Activated CD4-positive, alpha-beta T cell treated with anti-CD3 and anti-CD28 coated beads, Interleukin-2, amount 10 ng/mL, durations not matched to agents 24 days and 14 days (primary cell): ENCODE measurements at regions not wholly inside any gene's neighbourhood (a gene's known extent, or its start where the extent isn't known, plus 50 kb on each side); places are given as distances from the start of the nearest gene placed in this dataset.
A peak's percentile ranks its signal among the peaks of the same experiment; 100 is the strongest.
"Not testable (repeated sequence)": the region's sequence is repeated elsewhere in the genome, so short reads cannot be mapped to it uniquely, and the experiment has no call there.

ENCODE experiments used
- DNase-seq: peaks from one replicate; pipeline ENCODE4 v3.0.0; 2022
- H3K27ac Mint-ChIP-seq: one replicate; pipeline ENCODE4 v1.8.0; 2022; ENCODE audit warnings: mild to moderate bottlenecking, mixed read lengths
- H3K27me3 Mint-ChIP-seq: one replicate; pipeline ENCODE4 v1.8.0; 2022; ENCODE audit warnings: mixed read lengths
- H3K36me3 Mint-ChIP-seq: one replicate; pipeline ENCODE4 v1.8.0; 2022; ENCODE audit warnings: low read depth, mild to moderate bottlenecking, mixed read lengths
- H3K4me1 Mint-ChIP-seq: one replicate; pipeline ENCODE4 v1.8.0; 2021; ENCODE audit warnings: mixed read lengths
- H3K4me3 Mint-ChIP-seq: one replicate; pipeline ENCODE4 v1.8.0; 2022; ENCODE audit warnings: mild to moderate bottlenecking, moderate library complexity, mixed read lengths
- H3K9me3 Mint-ChIP-seq: one replicate; pipeline ENCODE4 v1.8.0; 2021; ENCODE audit warnings: mixed read lengths
- intact Hi-C: fragments of 100-400 bp; cut with micrococcal nuclease; formaldehyde crosslinking; loops from one replicate; pipeline ENCODE4 v1.15.1; 2023

DNA sequence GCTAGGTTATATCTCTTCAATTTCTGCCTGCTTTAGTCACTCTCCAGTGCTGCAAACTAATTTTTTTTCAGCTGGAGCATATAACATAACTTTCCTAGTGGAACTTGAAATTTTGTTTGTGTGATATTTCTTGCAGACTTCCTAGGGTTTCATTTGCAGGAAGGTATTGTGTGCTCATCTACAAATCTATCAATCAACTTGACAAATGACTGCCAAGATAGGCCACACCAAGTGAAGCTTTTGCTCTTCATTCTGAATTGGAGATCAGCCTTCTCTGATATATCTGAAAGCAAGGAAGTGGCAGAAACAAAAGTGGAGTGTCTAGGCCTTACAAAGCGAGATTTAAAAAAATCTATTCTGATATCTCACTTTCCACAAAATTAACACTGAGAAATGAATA, 551.1 kb upstream of the LRFN5 start:
- H3K9me3 Mint-ChIP-seq, result no peaks in the 10 kb centered on the region
- H3K4me3 Mint-ChIP-seq, result no peak overlapping the region
- H3K36me3 Mint-ChIP-seq, result no peaks in the 10 kb centered on the region
- H3K27ac Mint-ChIP-seq, result no peak overlapping the region
- intact Hi-C loops, result no loop called here
- no peak for DNase-seq
- H3K27me3 Mint-ChIP-seq, result no peaks in the 10 kb centered on the region
- H3K4me1 Mint-ChIP-seq, result no peaks in the 10 kb centered on the region

DNA sequence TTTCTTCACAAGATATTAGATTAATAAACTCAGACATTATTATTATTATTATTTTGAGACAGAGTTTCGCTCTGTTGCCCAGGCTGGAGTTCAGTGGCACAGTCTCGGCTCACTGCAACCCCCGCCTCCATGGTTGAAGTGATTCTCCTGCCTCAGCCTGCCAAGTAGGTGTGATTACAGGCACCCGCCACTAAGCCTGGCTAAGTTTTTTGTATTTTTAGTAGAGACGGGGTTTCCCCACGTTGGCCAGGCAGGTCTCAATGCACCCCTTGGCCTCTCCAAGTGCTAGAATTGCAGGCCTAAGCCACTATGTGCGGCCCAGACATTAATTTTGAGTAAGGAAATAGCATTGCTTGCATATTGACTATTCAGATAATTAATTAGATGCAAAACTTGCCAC, 554.9 kb upstream of the LRFN5 start:
- Mint-ChIP-seq H3K9me3 (no peaks in the 10 kb centered on the region), H3K4me3 (no peak overlapping the region), H3K27ac (no peak overlapping the region), H3K4me1 (no peaks in the 10 kb centered on the region), H3K27me3 (no peaks in the 10 kb centered on the region), H3K36me3 (no peaks in the 10 kb centered on the region)
- no peak for DNase-seq
- intact Hi-C loops, result no loop called here

DNA sequence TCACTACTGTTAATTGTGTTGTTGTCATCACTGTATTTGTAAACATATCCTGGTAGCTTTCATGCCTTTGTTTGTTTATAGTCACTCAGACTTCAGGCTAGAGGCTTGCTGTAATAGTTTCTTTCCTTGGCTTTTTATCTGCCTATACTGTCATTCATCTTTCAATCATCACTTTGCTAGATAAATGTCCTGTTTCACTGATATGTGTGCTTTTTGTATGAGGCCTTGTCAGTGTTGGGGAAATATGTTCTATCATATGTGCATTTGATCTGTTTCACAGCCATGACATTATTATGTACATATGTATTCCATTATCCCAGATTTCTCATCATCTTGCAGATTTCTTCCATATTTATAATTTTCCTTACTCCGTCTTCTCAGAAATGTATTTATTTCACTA, 558.9 kb upstream of the LRFN5 start:
- no peaks in the 10 kb centered on the region for H3K4me1 Mint-ChIP-seq
- no peaks in the 10 kb centered on the region for H3K36me3 Mint-ChIP-seq
- no peaks in the 10 kb centered on the region for H3K9me3 Mint-ChIP-seq
- H3K4me3 Mint-ChIP-seq, result no peak overlapping the region
- DNase-seq, result no peak
- no peaks in the 10 kb centered on the region for H3K27me3 Mint-ChIP-seq
- intact Hi-C loops, result no loop called here
- no peak overlapping the region for H3K27ac Mint-ChIP-seq

DNA sequence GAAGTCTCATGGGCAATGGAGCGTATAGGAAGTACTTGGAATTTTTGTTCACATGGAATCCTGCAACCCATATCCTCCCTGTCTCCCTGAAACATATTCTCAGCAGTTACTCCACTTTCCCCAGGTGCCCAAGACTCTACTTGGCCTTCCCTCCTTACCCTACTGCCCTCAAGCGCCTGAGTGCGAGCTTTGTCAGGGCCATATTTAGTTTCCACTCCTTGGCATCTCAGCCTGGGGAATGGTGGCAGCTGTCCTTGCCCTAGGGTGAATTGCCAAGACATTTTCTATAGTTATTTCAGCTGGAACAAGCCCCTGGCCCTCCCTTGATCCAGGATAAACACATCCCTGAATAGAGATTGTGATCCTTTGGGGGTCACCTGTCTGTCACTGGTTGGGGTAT, 569.3 kb upstream of the LRFN5 start:
- Mint-ChIP-seq H3K4me1 (no peaks in the 10 kb centered on the region), H3K4me3 (no peak overlapping the region), H3K27ac (no peak overlapping the region), H3K36me3 (no peaks in the 10 kb centered on the region), H3K9me3 (peaks cover 6% of the 10 kb centered on the region), H3K27me3 (no peaks in the 10 kb centered on the region)
- intact Hi-C loops, result no loop called here
- no peak for DNase-seq

DNA sequence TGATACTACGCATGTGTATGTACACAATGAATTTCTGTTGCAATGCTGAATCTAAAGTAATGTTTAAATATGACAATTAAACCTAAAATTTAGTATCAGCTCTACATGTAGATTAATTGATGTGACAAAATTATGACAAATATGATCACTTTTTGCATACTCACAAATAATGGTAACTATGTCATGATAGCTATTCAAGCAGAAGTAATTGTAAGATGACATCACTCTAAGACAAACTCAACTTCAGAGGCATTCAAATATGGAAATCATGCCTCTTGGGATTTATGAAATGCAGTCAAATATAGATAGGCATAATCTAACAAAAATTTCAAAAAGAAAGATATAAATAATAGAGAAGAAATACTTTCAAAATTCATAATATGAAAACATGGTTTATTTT, 571.7 kb upstream of the LRFN5 start:
- intact Hi-C loops, result no loop called here
- Mint-ChIP-seq H3K36me3 (no peaks in the 10 kb centered on the region), H3K27me3 (no peaks in the 10 kb centered on the region), H3K27ac (no peak overlapping the region), H3K9me3 (peaks cover 8% of the 10 kb centered on the region), H3K4me1 (no peaks in the 10 kb centered on the region), H3K4me3 (no peak overlapping the region)
- no peak for DNase-seq

DNA sequence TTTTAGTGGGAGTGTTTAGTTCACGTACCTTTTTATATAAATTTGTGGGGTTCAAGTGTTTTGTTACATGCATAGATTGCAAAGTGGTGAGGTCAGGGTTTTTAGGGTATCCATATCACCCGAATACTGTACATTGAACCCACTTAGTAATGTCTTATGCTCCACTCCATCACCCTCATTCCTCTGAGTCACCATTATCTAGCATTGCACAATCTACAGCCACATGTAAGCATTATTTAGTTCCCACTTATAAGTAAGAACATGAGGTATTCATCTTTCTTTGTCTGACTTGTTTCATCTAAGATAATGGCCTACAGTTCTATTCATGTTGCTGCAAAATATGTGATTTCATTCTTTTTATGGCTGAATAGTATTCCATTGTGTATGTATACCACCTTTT, 583.7 kb upstream of the LRFN5 start:
- intact Hi-C loops, result no loop called here
- Mint-ChIP-seq H3K4me1 (no peaks in the 10 kb centered on the region), H3K9me3 (no peaks in the 10 kb centered on the region), H3K4me3 (no peak overlapping the region), H3K27ac (no peak overlapping the region), H3K27me3 (no peaks in the 10 kb centered on the region), H3K36me3 (no peaks in the 10 kb centered on the region)
- no peak for DNase-seq

DNA sequence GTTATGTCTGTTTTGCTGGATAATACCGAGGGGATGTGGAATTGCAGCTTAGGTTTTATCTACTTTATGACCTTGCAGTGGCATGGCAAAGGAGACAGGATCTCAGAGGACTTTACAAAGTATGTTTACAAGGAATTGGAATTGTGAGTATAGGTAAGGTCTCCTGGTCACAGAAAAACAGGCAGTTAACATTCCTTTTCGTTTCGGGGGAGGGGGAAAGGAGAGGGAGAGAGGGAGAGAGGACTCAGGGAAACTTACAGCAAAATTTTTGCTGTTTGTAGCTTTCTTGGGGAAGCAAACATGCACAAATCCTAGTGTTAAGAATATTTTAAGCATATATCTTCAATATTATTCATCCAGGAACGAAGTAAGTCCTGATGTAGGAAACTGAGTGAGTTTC, 590.5 kb upstream of the LRFN5 start:
- H3K27ac Mint-ChIP-seq, result no peak overlapping the region
- no peak overlapping the region for H3K4me3 Mint-ChIP-seq
- intact Hi-C loops, result no loop called here
- H3K36me3 Mint-ChIP-seq, result no peaks in the 10 kb centered on the region
- H3K27me3 Mint-ChIP-seq, result no peaks in the 10 kb centered on the region
- H3K9me3 Mint-ChIP-seq, result no peaks in the 10 kb centered on the region
- H3K4me1 Mint-ChIP-seq, result no peaks in the 10 kb centered on the region
- DNase-seq, result no peak

DNA sequence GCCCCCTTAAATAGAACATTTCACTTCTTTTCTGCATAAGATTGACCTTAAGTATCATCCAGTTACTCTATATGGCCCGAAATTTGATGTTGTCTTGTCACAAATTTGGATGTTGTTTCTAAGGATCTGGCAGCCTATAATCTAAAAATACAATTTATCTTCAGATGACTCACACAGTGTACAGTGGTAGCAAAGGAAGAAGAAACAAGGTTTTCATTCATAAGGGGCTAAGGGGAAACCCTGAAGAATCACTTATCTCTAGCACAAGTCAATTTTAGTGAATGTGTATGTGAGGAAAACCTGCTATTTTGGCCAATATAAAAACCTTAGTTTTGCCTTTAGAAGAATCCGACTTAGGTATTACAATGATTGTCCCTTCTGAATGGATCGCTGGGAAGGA, 606.3 kb upstream of the LRFN5 start:
- Mint-ChIP-seq H3K36me3 (no peaks in the 10 kb centered on the region), H3K4me1 (no peaks in the 10 kb centered on the region), H3K4me3 (no peak overlapping the region), H3K9me3 (peaks cover 4% of the 10 kb centered on the region), H3K27ac (no peak overlapping the region), H3K27me3 (no peaks in the 10 kb centered on the region)
- no peak for DNase-seq
- intact Hi-C loops, result no loop called here

DNA sequence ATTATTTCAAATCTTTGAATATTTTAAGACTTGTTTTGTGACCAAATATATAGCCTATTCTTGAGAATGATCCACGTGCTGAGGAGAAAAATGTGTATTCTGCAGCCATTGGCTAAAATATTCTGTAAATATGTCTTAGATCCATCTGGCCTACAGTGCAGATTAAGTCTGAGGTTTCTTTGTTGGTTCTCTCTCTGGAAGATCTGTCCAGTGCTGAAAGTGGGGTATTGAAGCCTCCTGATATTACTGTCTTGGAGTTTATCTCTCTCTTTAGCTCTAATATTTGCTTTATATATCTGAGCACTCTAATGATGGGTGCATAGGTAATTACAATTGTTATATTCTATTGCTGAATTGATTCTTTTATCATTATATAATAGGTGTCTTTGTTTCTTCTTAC, 617.4 kb upstream of the LRFN5 start:
- intact Hi-C loops, result no loop called here
- Mint-ChIP-seq H3K4me3 (no peak overlapping the region), H3K27ac (no peak overlapping the region), H3K4me1 (no peaks in the 10 kb centered on the region), H3K36me3 (no peaks in the 10 kb centered on the region), H3K27me3 (no peaks in the 10 kb centered on the region), H3K9me3 (peaks cover 6% of the 10 kb centered on the region)
- DNase-seq, result no peak

DNA sequence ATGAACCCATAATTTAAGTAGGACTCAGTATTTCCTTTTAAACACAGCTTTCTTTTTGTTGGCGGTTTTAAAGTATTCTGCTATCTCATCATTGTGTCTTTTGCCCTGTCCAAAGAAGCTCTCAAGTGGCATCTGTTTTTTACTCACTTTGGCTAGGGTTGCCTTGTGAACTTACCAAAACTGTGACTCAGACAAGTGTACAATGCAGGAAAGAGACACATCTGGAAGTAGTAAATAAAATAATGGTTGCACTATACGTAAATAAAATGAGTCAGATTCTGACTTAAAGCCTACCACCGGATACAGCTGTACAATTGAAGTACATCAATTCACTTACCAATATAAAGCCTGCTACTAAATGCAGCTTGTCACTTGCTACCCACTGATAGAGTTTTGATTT, 619.2 kb upstream of the LRFN5 start:
- Mint-ChIP-seq H3K27me3 (no peaks in the 10 kb centered on the region), H3K4me1 (no peaks in the 10 kb centered on the region)

DNA sequence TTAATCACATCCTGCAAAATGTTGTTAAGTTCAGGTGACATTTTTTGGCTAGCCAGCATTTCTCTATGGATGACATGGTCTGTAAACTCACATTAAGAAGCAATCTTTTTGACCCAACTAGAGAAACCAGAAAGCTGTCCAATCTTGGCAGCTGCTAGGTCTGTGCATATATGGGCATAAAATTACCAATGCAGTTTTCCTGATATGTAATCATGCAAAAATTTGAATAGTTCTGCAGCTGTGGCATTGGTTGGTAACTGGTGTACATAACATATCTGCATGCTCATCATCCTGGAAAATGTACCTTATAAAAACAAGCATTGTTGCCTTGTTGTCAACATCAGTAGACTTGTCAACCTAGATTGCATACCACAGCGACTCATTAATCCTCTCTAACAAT, 620.0 kb upstream of the LRFN5 start:
- Mint-ChIP-seq H3K4me1 (no peaks in the 10 kb centered on the region), H3K27ac (no peak overlapping the region), H3K9me3 (peaks cover 3% of the 10 kb centered on the region), H3K27me3 (no peaks in the 10 kb centered on the region), H3K4me3 (no peak overlapping the region), H3K36me3 (no peaks in the 10 kb centered on the region)
- DNase-seq, result no peak
- intact Hi-C loops, result no loop called here

More for the DNA sequence above, 619.2 kb upstream of the LRFN5 start:
- no peaks in the 10 kb centered on the region for H3K36me3 Mint-ChIP-seq
- no peak for DNase-seq
- peaks cover 6% of the 10 kb centered on the region for H3K9me3 Mint-ChIP-seq
- H3K4me3 Mint-ChIP-seq, result no peak overlapping the region
- H3K27ac Mint-ChIP-seq, result no peak overlapping the region
- intact Hi-C loops, result no loop called here

DNA sequence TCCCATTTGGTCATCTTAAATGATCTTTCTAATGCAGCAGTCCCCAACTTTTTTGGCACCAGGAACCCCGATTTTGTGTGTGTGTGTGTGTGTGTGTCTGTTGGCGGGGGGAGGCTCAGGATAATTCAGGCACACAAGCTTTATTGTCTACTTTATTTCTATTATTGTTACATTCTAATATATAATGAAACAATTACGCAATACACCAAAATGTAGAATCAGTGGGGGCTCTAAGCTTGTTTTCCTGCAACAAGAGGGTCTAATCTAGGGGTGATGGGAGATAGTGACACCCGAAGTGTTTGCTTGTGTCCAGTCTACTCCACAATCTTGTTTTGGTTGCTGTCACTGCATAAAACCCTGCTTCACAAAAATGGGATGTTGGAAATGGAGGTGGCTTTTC, 621.1 kb upstream of the LRFN5 start:
- intact Hi-C loops, result no loop called here
- H3K4me3 Mint-ChIP-seq, result no peak overlapping the region
- H3K27ac Mint-ChIP-seq, result no peak overlapping the region
- no peaks in the 10 kb centered on the region for H3K27me3 Mint-ChIP-seq
- no peak for DNase-seq
- H3K36me3 Mint-ChIP-seq, result no peaks in the 10 kb centered on the region
- H3K9me3 Mint-ChIP-seq, result no peaks in the 10 kb centered on the region
- no peaks in the 10 kb centered on the region for H3K4me1 Mint-ChIP-seq

DNA sequence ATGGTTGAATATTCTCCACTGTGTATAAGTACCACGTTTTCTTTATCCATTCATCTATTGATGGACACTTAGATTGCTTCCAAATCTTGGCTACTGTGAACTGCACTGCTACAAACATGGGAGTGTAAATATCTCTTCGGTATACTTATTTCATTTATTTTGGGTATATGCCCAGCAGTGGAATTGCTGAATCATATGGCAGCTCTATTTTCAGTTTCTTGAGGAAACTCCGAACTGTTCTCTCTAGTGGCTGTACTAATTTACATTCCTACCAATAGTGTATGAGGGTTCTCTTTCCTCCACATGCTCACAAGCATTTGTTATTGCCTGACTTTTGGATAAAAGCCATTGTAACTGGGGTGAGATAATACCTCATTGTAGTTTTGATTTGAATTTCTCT, 623.1 kb upstream of the LRFN5 start:
- H3K4me3 Mint-ChIP-seq, result no peak overlapping the region
- H3K4me1 Mint-ChIP-seq, result no peaks in the 10 kb centered on the region
- H3K27me3 Mint-ChIP-seq, result no peaks in the 10 kb centered on the region
- H3K9me3 Mint-ChIP-seq, result no peaks in the 10 kb centered on the region
- intact Hi-C loops, result no loop called here
- no peak for DNase-seq
- no peak overlapping the region for H3K27ac Mint-ChIP-seq
- no peaks in the 10 kb centered on the region for H3K36me3 Mint-ChIP-seq

DNA sequence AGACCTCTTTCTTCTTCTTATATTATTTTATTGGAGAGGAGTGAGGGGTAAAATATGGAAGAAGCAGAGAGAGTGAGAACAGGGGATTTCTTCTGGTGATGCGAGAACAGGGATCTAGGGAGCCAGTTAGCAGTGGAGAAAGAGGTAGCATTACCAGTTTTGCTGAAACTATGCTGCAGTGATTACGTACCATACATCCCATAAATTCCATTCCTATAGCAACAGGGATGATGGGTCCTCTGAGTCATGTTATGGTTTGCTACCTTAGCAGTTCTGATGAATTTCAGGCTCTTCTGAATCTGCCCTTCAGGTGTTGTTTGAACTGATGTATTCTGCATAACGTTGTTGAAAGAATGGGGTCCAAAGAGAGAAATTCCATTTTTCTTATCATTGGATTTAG, 625.4 kb upstream of the LRFN5 start:
- no peak for DNase-seq
- Mint-ChIP-seq H3K4me1 (no peaks in the 10 kb centered on the region), H3K9me3 (no peaks in the 10 kb centered on the region), H3K27ac (no peak overlapping the region), H3K27me3 (no peaks in the 10 kb centered on the region), H3K4me3 (no peak overlapping the region), H3K36me3 (no peaks in the 10 kb centered on the region)
- intact Hi-C loops, result no loop called here

DNA sequence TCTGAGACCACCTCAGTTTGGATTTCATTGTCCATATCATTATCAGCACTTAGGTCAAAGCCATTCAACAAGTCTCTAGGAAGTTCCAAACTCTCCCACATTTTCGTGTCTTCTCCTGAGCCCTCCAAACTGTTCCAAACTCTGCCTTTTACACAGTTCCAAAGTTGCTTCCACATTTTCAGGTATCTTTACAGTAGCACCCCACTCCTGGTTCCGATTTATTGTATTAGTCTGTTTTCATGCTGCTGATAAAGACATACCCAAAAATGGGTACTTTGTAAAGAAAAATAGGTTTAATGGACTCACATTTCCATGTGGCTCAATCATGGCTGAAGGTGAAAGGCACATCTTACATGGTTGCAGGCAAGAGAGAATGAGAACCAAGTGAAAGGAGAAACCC, 646.4 kb upstream of the LRFN5 start:
- intact Hi-C loops, DNase-seq: not testable (repeated sequence)

DNA sequence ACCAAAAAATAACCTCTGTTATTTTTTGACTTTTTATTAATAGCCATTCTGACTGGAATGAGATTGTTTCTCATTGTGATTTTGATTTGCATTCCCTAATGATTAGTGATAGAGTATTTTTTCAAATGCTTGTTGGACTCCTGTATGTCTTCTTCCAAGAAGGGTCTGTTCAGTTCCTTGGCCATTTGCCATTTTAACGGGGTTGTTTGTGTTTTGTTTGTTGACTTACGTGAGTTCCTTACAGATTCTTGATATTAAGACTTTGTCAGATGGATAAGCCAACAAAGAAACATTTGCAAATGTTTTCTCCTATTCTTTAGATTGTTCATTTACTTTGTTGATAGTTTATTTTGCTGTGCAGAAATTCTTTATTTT, 651.6 kb upstream of the LRFN5 start:
- intact Hi-C loops, result no loop called here
- Mint-ChIP-seq H3K4me1 (no peaks in the 10 kb centered on the region), H3K27ac (no peak overlapping the region), H3K4me3 (peak overlapping the region; percentile 44), H3K27me3 (no peaks in the 10 kb centered on the region), H3K36me3 (no peaks in the 10 kb centered on the region), H3K9me3 (peaks cover 20% of the 10 kb centered on the region)
- DNase-seq, result no peak

More for the DNA sequence above, 646.4 kb upstream of the LRFN5 start:
- peaks cover 21% of the 10 kb centered on the region for H3K9me3 Mint-ChIP-seq
- not testable (repeated sequence) for H3K4me3 Mint-ChIP-seq, H3K4me1 Mint-ChIP-seq, H3K36me3 Mint-ChIP-seq, H3K27ac Mint-ChIP-seq, H3K27me3 Mint-ChIP-seq
